Lung microvascular endothelial cell (primary cell): ENCODE measurements at regions not wholly inside any gene's neighbourhood (a gene's known extent, or its start where the extent isn't known, plus 50 kb on each side); places are given as distances from the start of the nearest gene placed in this dataset.
"Not testable (repeated sequence)": the region's sequence is repeated elsewhere in the genome, so short reads cannot be mapped to it uniquely, and the experiment has no call there.

Experiments
- DNase-seq, 2 donors: peaks; one replicate each; pipeline versions ENCODE4 v3.0.0 to v3.0.0-alpha.2; 2010; ENCODE audit warnings: low read depth in 2 of 2

- no peak for DNase-seq
Observed at GRCh38 chr5:17819783-17820182, 185.5 kb downstream of the TAF11L14 start.

- DNase-seq: no peak
Observed at GRCh38 chr5:17828681-17829080, 194.4 kb downstream of the TAF11L14 start.

GRCh38 chr5:17829456-17829855 lies 195.2 kb downstream of the TAF11L14 start:
- no peak for DNase-seq

GRCh38 chr5:17831279-17831678 lies 197.0 kb downstream of the TAF11L14 start:
- no peak for DNase-seq

- no peak for DNase-seq
Observed at GRCh38 chr5:17832949-17833745, 198.9 kb downstream of the TAF11L14 start.

- no peak for DNase-seq
Observed at GRCh38 chr5:17837757-17838156, 203.5 kb downstream of the TAF11L14 start.

GRCh38 chr5:17838469-17838868 lies 204.2 kb downstream of the TAF11L14 start:
- no peak for DNase-seq

- no peak for DNase-seq
Observed at GRCh38 chr5:17839848-17840247, 205.6 kb downstream of the TAF11L14 start.

GRCh38 chr5:17846496-17846895 lies 212.2 kb downstream of the TAF11L14 start:
- no peak for DNase-seq

GRCh38 chr5:17847286-17847685 lies 213.0 kb downstream of the TAF11L14 start:
- no peak for DNase-seq

GRCh38 chr5:17852111-17852510 lies 217.9 kb downstream of the TAF11L14 start:
- no peak for DNase-seq

GRCh38 chr5:17852740-17853139 lies 218.5 kb downstream of the TAF11L14 start:
- DNase-seq: no peak

- no peak for DNase-seq
Observed at GRCh38 chr5:17854901-17855300, 220.6 kb downstream of the TAF11L14 start.

- DNase-seq: no peak
Observed at GRCh38 chr5:17860660-17861315, 226.5 kb downstream of the TAF11L14 start.

- not testable (repeated sequence) for DNase-seq
Observed at GRCh38 chr5:17864903-17865302, 230.6 kb downstream of the TAF11L14 start.

GRCh38 chr5:17865966-17866365 lies 231.7 kb downstream of the TAF11L14 start:
- DNase-seq: not testable (repeated sequence)

GRCh38 chr5:17872204-17872603 lies 237.9 kb downstream of the TAF11L14 start:
- no peak for DNase-seq

GRCh38 chr5:17878541-17878940 lies 244.3 kb downstream of the TAF11L14 start:
- DNase-seq: no peak

- DNase-seq: no peak
Observed at GRCh38 chr5:17879276-17879675, 245.0 kb downstream of the TAF11L14 start.

- no peak for DNase-seq
Observed at GRCh38 chr5:17880869-17881268, 246.6 kb downstream of the TAF11L14 start.

- DNase-seq: no peak
Observed at GRCh38 chr5:17882760-17883488, 248.7 kb downstream of the TAF11L14 start.

- no peak for DNase-seq
Observed at GRCh38 chr5:17888155-17888554, 253.9 kb downstream of the TAF11L14 start.
